ENCODE measurements at regions not wholly inside any gene's neighbourhood (a gene's known extent, or its start where the extent isn't known, plus 50 kb on each side); places are given as distances from the start of the nearest gene placed in this dataset.

GRCh38 chr1:232227306-232227705 is 402.6 kb downstream of the SIPA1L2 start:
- TF ChIP-seq CTCF (IDR thresholded peaks at IDR 0.05; ENCODE audit: low read depth, low read length, poor library complexity, severe bottlenecking), result no peak
- TF ChIP-seq EZH2phosphoT487 (IDR thresholded peaks at IDR 0.05; ENCODE audit: borderline replicate concordance, low read length), result no peak

Data from DOHH2 (cell line).